LNCAP (cell line): ENCODE measurements at regions not wholly inside any gene's neighbourhood (a gene's known extent, or its start where the extent isn't known, plus 50 kb on each side); places are given as distances from the start of the nearest gene placed in this dataset.

Experiments
- CTCF ChIP-seq: fragments of 450-650 bp; IDR thresholded peaks from 2 replicates; pipeline ENCODE4 v1.5.1; 2017; ENCODE audit warnings: mild to moderate bottlenecking

GRCh38 chr2:14322306-14322705, 310.2 kb upstream of the LRATD1 start:
- no peak for TF ChIP-seq CTCF

GRCh38 chr2:14324308-14324707, 308.2 kb upstream of the LRATD1 start:
- TF ChIP-seq CTCF, result no peak

GRCh38 chr2:14330884-14331283, 301.6 kb upstream of the LRATD1 start:
- no peak for TF ChIP-seq CTCF

GRCh38 chr2:14336759-14337382, 295.6 kb upstream of the LRATD1 start:
- TF ChIP-seq CTCF, result no peak

GRCh38 chr2:14340703-14341102, 291.8 kb upstream of the LRATD1 start:
- TF ChIP-seq CTCF, result no peak

- no peak for TF ChIP-seq CTCF
These were observed 290.2 kb upstream of the LRATD1 start for GRCh38 chr2:14342313-14342712.

GRCh38 chr2:14344355-14344754, 288.2 kb upstream of the LRATD1 start:
- no peak for TF ChIP-seq CTCF

- TF ChIP-seq CTCF, result no peak
These were observed 284.3 kb upstream of the LRATD1 start for GRCh38 chr2:14348247-14348646.
